ENCODE measurements at regions not wholly inside any gene's neighbourhood (a gene's known extent, or its start where the extent isn't known, plus 50 kb on each side); places are given as distances from the start of the nearest gene placed in this dataset.

GRCh38 chr3:102085431-102086176 lies 236.3 kb downstream of the NFKBIZ start:
- no peak for DNase-seq

- DNase-seq, result no peak
Measured at GRCh38 chr3:102087236-102087635, 237.9 kb downstream of the NFKBIZ start.

GRCh38 chr3:102089239-102089638 lies 239.9 kb downstream of the NFKBIZ start:
- no peak for DNase-seq

GRCh38 chr3:102089904-102090720 lies 240.8 kb downstream of the NFKBIZ start:
- DNase-seq, result no peak

- DNase-seq, result no peak
Measured at GRCh38 chr3:102090721-102091045, 241.4 kb downstream of the NFKBIZ start.

- no peak for DNase-seq
Measured at GRCh38 chr3:102091358-102091757, 242.0 kb downstream of the NFKBIZ start.

GRCh38 chr3:102092617-102093466 lies 243.5 kb downstream of the NFKBIZ start:
- no peak for DNase-seq

- no peak for DNase-seq
Measured at GRCh38 chr3:102094506-102094905, 245.2 kb downstream of the NFKBIZ start.

- DNase-seq, result no peak
Measured at GRCh38 chr3:102095383-102095782, 246.1 kb downstream of the NFKBIZ start.

GRCh38 chr3:102096066-102096465 lies 246.8 kb downstream of the NFKBIZ start:
- no peak for DNase-seq

GRCh38 chr3:102098130-102098885 lies 249.0 kb downstream of the NFKBIZ start:
- DNase-seq, result no peak

- DNase-seq, result no peak
Measured at GRCh38 chr3:102099913-102100312, 250.6 kb downstream of the NFKBIZ start.

GRCh38 chr3:102102394-102102793 lies 253.1 kb downstream of the NFKBIZ start:
- DNase-seq, result no peak

GRCh38 chr3:102104033-102104432 lies 254.7 kb downstream of the NFKBIZ start:
- DNase-seq, result peak; percentile 49 to 62

- peak; percentile 56 to 80 for DNase-seq
Measured at GRCh38 chr3:102105193-102105592, 255.9 kb downstream of the NFKBIZ start.

- no peak for DNase-seq
Measured at GRCh38 chr3:102106416-102107097, 257.2 kb downstream of the NFKBIZ start.

GRCh38 chr3:102112704-102113230 lies 263.5 kb downstream of the NFKBIZ start:
- DNase-seq, result no peak

- no peak for DNase-seq
Measured at GRCh38 chr3:102113421-102114041, 264.2 kb downstream of the NFKBIZ start.

GRCh38 chr3:102114264-102114979 lies 265.1 kb downstream of the NFKBIZ start:
- peak in 1 of 2 donors; percentile 8 for DNase-seq

GRCh38 chr3:102122527-102122926 lies 273.2 kb downstream of the NFKBIZ start:
- DNase-seq, result no peak
